GM12891 (cell line): ENCODE measurements at regions not wholly inside any gene's neighbourhood (a gene's known extent, or its start where the extent isn't known, plus 50 kb on each side); places are given as distances from the start of the nearest gene placed in this dataset.

Source experiments
- POLR2A ChIP-seq: IDR thresholded peaks from 2 replicates; pipeline ENCODE4 v1.6.1; 2011; ENCODE audit warnings: low read depth, low read length, control low read depth
- POLR2AphosphoS5 ChIP-seq: IDR thresholded peaks from 2 replicates; pipeline ENCODE4 v1.6.1; 2011; ENCODE audit warnings: low read depth, low read length, control low read depth
- POU2F2 ChIP-seq: IDR thresholded peaks from 2 replicates; pipeline ENCODE4 v1.6.1; 2011; ENCODE audit warnings: low read depth, mild to moderate bottlenecking, control low read depth, low read length, moderate library complexity
- SPI1 ChIP-seq: IDR thresholded peaks from 2 replicates; pipeline ENCODE4 v1.6.1; 2011; ENCODE audit warnings: low read depth, low read length, control low read depth
- TAF1 ChIP-seq: IDR thresholded peaks from 2 replicates; pipeline ENCODE4 v1.6.1; 2011; ENCODE audit warnings: low read depth, low read length, control low read depth

DNA sequence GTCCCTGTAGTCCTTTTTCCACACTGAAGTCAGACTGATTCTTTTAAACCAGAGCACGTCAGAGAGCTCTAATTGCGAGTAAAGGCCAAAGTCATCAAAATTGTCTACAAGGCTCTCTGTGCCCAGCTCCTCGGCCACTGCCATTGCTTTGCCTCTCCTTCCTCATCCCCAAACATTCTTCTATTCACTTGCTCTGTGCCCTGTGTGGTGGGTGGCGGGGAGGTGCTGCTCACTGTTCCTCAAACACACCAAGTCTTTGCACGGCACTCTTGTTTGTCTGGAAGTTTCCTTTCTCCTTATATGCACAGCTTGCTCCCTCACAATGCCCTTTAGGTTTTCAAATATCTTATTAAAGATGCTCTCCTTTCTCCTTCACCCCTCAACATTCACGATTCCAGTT, 100.1 kb upstream of the FSHR start:
- TF ChIP-seq POLR2AphosphoS5 (no peak), SPI1 (no peak), POLR2A (no peak), TAF1 (no peak), POU2F2 (no peak)
